GM23248 (cell line): ENCODE measurements at regions not wholly inside any gene's neighbourhood (a gene's known extent, or its start where the extent isn't known, plus 50 kb on each side); places are given as distances from the start of the nearest gene placed in this dataset.

ENCODE experiments used
- EZH2 ChIP-seq: fragments of 200-600 bp; sonication (generic); IDR thresholded peaks from 2 replicates; pipeline ENCODE4 v1.6.1; 2018; ENCODE audit warnings: antibody characterized with exemption, mild to moderate bottlenecking; ENCODE audit not compliant: insufficient read depth, poor library complexity, severe bottlenecking
- EZH2phosphoT487 ChIP-seq: fragments of 200-600 bp; sonication (generic); IDR thresholded peaks from 2 replicates; pipeline ENCODE4 v1.6.1; 2018; ENCODE audit warnings: antibody characterized with exemption, moderate library complexity, mild to moderate bottlenecking, low read depth; ENCODE audit not compliant: insufficient read depth

- no peak for TF ChIP-seq EZH2phosphoT487
- no peak for TF ChIP-seq EZH2
These were observed 68.6 kb upstream of the TBCA start for GRCh38 chr5:77844623-77845323.
